ENCODE measurements at regions not wholly inside any gene's neighbourhood (a gene's known extent, or its start where the extent isn't known, plus 50 kb on each side); places are given as distances from the start of the nearest gene placed in this dataset.

- Histone ChIP-seq H3K9me1 (ENCODE audit: control insufficient read depth, insufficient read depth, low read length) (no peaks in the 10 kb centered on the region), H2AFZ (ENCODE audit: low read depth, low read length) (no peak overlapping the region), H4K20me1 (replicated peaks; ENCODE audit: control insufficient read depth, insufficient read depth, low read length) (no peaks in the 10 kb centered on the region), H3K9me3 (replicated peaks; ENCODE audit: control insufficient read depth, insufficient read depth, low read depth, low read length) (no peaks in the 10 kb centered on the region), H3K4me1 (replicated peaks in 1 of 2; ENCODE audit: control insufficient read depth in 2 of 2, insufficient read depth in 2 of 2, low read length in 2 of 2) (no peaks in the 10 kb centered on the region), H3K27ac (ENCODE audit: extremely low read depth, low read depth, low read length) (no peak overlapping the region), H3K9ac (ENCODE audit: insufficient read depth in 1 of 2, low read depth in 2 of 2, low read length in 2 of 2) (no peak overlapping the region), H3K79me2 (ENCODE audit: control insufficient read depth, insufficient read depth, low read length) (no peaks in the 10 kb centered on the region), H3K27me3 (ENCODE audit: control insufficient read depth in 2 of 2, insufficient read depth in 2 of 2, low read length in 2 of 2) (no peaks in the 10 kb centered on the region), H3K4me3 (no peak overlapping the region), H3K36me3 (ENCODE audit: control insufficient read depth, insufficient read depth, low read length) (no peaks in the 10 kb centered on the region), H3K4me2 (ENCODE audit: insufficient read depth, low read length) (no peak overlapping the region)
- ChIA-PET POLR2A (no interaction called here), CTCF (ENCODE audit: low intra/inter-chr PET ratio) (no interaction called here)
- ATAC-seq (no peak), DNase-seq (ENCODE audit: extremely low read depth in 1 of 4, low spot score in 3 of 4) (no peak), FAIRE-seq (no peak)
- intact Hi-C loops (cut with micrococcal nuclease) = no loop called here
- TF ChIP-seq E2F8 (IDR thresholded peaks at IDR 0.05; ENCODE audit: low read depth, partially characterized antibody) (no peak), RBM15 (IDR thresholded peaks at IDR 0.05; ENCODE audit: insufficient read depth, low read length) (no peak), ZFP30 (CRISPR knock-in tag; IDR thresholded peaks at IDR 0.05; ENCODE audit: borderline replicate concordance) (no peak), XRCC3 (IDR thresholded peaks at IDR 0.05) (no peak), ZNF175 (CRISPR knock-in tag; IDR thresholded peaks at IDR 0.05; ENCODE audit: low read depth) (no peak), EZH2 (IDR thresholded peaks at IDR 0.05; ENCODE audit: borderline replicate concordance, low read depth, low read length) (no peak), HNRNPLL (IDR thresholded peaks at IDR 0.05; ENCODE audit: low read depth, low read length, poor library complexity, severe bottlenecking) (no peak), RBFOX2 (IDR thresholded peaks at IDR 0.05; ENCODE audit: low read depth, low read length) (no peak), ZNF395 (CRISPR knock-in tag; IDR thresholded peaks at IDR 0.05) (no peak), MNT (conservative IDR thresholded peaks at IDR 0.05) (no peak), SMAD2 (IDR thresholded peaks at IDR 0.05; ENCODE audit: low read depth, low read length) (no peak), ZZZ3 (IDR thresholded peaks at IDR 0.05) (no peak)
- BruUV-seq (replicated peaks) = no TSS peak
- WGBS (ENCODE audit: insufficient coverage, low coverage, missing lambda C conversion rate) = 2% methylated on average over 5 of the region's 5 CpGs
- in situ Hi-C loops (cut with MboI) = no loop called here
Observed at GRCh38 chr7:90067171-90067570, 87.1 kb upstream of the STEAP1 start.

All from K562 (cell line).